Stomach (tissue), 4 donors: ENCODE measurements at regions not wholly inside any gene's neighbourhood (a gene's known extent, or its start where the extent isn't known, plus 50 kb on each side); places are given as distances from the start of the nearest gene placed in this dataset.

ENCODE experiments used
- EP300 ChIP-seq: sonication (generic); formaldehyde crosslinking; IDR thresholded peaks from one replicate; pipeline ENCODE4 v1.6.1; 2017; ENCODE audit warnings: antibody characterized with exemption
- POLR2A ChIP-seq, 4 donors: fragments of 450-650 bp; IDR thresholded peaks; one replicate each; pipeline ENCODE4 v1.6.1; 2016; ENCODE audit warnings: antibody characterized with exemption in 4 of 4, control low read depth in 2 of 4, mild to moderate bottlenecking in 1 of 4, moderate library complexity in 1 of 4
- TF ChIP-seq, protein P1 (sequence below), 7 experiments: fragments of 450-650 bp in 4 of 7; fragments of 200-600 bp in 3 of 7; sonication (generic) in 3 of 7; IDR thresholded peaks; one replicate each; pipeline ENCODE4 v1.5.1; 2016 to 2019; ENCODE audit warnings: antibody characterized with exemption in 7 of 7, control low read depth in 2 of 7, mild to moderate bottlenecking in 1 of 7

DNA sequence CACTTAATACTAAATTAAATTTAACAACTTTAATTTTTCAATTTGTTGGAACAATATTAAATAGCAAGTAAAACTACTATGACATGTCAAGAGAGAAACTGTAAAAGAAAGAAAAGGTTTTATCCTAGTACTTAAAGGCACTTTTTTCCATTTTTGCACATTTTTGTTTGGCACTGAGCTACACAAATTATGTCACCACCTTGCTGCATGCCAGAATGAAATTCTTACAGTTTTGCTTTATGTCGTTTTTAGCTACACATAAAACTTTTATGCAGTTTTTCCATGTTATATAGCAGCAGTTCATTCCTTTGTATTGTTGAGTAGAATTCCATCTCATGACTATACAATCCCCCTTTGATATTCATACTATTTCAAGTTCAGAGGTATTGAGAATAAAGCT is 99.1 kb upstream of the RXFP1 start:
- TF ChIP-seq, protein P1, sequence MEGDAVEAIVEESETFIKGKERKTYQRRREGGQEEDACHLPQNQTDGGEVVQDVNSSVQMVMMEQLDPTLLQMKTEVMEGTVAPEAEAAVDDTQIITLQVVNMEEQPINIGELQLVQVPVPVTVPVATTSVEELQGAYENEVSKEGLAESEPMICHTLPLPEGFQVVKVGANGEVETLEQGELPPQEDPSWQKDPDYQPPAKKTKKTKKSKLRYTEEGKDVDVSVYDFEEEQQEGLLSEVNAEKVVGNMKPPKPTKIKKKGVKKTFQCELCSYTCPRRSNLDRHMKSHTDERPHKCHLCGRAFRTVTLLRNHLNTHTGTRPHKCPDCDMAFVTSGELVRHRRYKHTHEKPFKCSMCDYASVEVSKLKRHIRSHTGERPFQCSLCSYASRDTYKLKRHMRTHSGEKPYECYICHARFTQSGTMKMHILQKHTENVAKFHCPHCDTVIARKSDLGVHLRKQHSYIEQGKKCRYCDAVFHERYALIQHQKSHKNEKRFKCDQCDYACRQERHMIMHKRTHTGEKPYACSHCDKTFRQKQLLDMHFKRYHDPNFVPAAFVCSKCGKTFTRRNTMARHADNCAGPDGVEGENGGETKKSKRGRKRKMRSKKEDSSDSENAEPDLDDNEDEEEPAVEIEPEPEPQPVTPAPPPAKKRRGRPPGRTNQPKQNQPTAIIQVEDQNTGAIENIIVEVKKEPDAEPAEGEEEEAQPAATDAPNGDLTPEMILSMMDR (IDR thresholded peaks at IDR 0.05): no peak
- TF ChIP-seq POLR2A (IDR thresholded peaks at IDR 0.05) (no peak), EP300 (no peak)
